ENCODE measurements at regions not wholly inside any gene's neighbourhood (a gene's known extent, or its start where the extent isn't known, plus 50 kb on each side); places are given as distances from the start of the nearest gene placed in this dataset.
"Not testable (repeated sequence)": the region's sequence is repeated elsewhere in the genome, so short reads cannot be mapped to it uniquely, and the experiment has no call there.

GRCh38 chr12:90209029-90209428 lies 500.4 kb upstream of the ATP2B1 start:
- in situ Hi-C loops (cut with HindIII; ENCODE audit: low sequenced_read_pairs), result no loop called here

GRCh38 chr12:90208379-90208778 lies 499.7 kb upstream of the ATP2B1 start:
- DNase-seq (ENCODE audit: low spot score); in situ Hi-C loops (cut with HindIII; ENCODE audit: low sequenced_read_pairs): not testable (repeated sequence)

More at GRCh38 chr12:90209029-90209428, 500.4 kb upstream of the ATP2B1 start:
- no peak for DNase-seq (ENCODE audit: low spot score)

- DNase-seq (ENCODE audit: low spot score), result no peak
- in situ Hi-C loops (cut with HindIII; ENCODE audit: low sequenced_read_pairs), result no loop called here
These were observed 499.2 kb upstream of the ATP2B1 start for GRCh38 chr12:90207799-90208198.

GRCh38 chr12:90205165-90205564 lies 496.5 kb upstream of the ATP2B1 start:
- no peak for DNase-seq (ENCODE audit: low spot score)
- in situ Hi-C loops (cut with HindIII; ENCODE audit: low sequenced_read_pairs), result no loop called here

GRCh38 chr12:90203556-90203955 lies 494.9 kb upstream of the ATP2B1 start:
- peak; percentile 94 for DNase-seq (ENCODE audit: low spot score)
- in situ Hi-C loops (cut with HindIII; ENCODE audit: low sequenced_read_pairs), result no loop called here

- in situ Hi-C loops (cut with HindIII; ENCODE audit: low sequenced_read_pairs), result no loop called here
- no peak for DNase-seq (ENCODE audit: low spot score)
These were observed 490.4 kb upstream of the ATP2B1 start for GRCh38 chr12:90199006-90199405.

GRCh38 chr12:90193500-90193899 lies 484.9 kb upstream of the ATP2B1 start:
- in situ Hi-C loops (cut with HindIII; ENCODE audit: low sequenced_read_pairs), result no loop called here
- DNase-seq (ENCODE audit: low spot score), result no peak

- in situ Hi-C loops (cut with HindIII; ENCODE audit: low sequenced_read_pairs), result no loop called here
These were observed 480.2 kb upstream of the ATP2B1 start for GRCh38 chr12:90188857-90189256.

GRCh38 chr12:90183201-90183600 lies 474.6 kb upstream of the ATP2B1 start:
- no peak for DNase-seq (ENCODE audit: low spot score)
- in situ Hi-C loops (cut with HindIII; ENCODE audit: low sequenced_read_pairs), result no loop called here

More at GRCh38 chr12:90188857-90189256, 480.2 kb upstream of the ATP2B1 start:
- DNase-seq (ENCODE audit: low spot score), result no peak

GRCh38 chr12:90181216-90181615 lies 472.6 kb upstream of the ATP2B1 start:
- DNase-seq (ENCODE audit: low spot score), result no peak
- in situ Hi-C loops (cut with HindIII; ENCODE audit: low sequenced_read_pairs), result no loop called here

GRCh38 chr12:90174956-90175355 lies 466.3 kb upstream of the ATP2B1 start:
- no peak for DNase-seq (ENCODE audit: low spot score)
- in situ Hi-C loops (cut with HindIII; ENCODE audit: low sequenced_read_pairs), result no loop called here

GRCh38 chr12:90174198-90174510 lies 465.5 kb upstream of the ATP2B1 start:
- DNase-seq (ENCODE audit: low spot score), result peak; percentile 95
- in situ Hi-C loops (cut with HindIII; ENCODE audit: low sequenced_read_pairs), result no loop called here

GRCh38 chr12:90173499-90174197 lies 465.0 kb upstream of the ATP2B1 start:
- in situ Hi-C loops (cut with HindIII; ENCODE audit: low sequenced_read_pairs), result no loop called here
- DNase-seq (ENCODE audit: low spot score), result no peak

- in situ Hi-C loops (cut with HindIII; ENCODE audit: low sequenced_read_pairs), result no loop called here
- no peak for DNase-seq (ENCODE audit: low spot score)
These were observed 463.9 kb upstream of the ATP2B1 start for GRCh38 chr12:90172524-90172923.

GRCh38 chr12:90170740-90171139 lies 462.1 kb upstream of the ATP2B1 start:
- in situ Hi-C loops (cut with HindIII; ENCODE audit: low sequenced_read_pairs), result no loop called here
- no peak for DNase-seq (ENCODE audit: low spot score)

GRCh38 chr12:90167518-90168208 lies 459.0 kb upstream of the ATP2B1 start:
- in situ Hi-C loops (cut with HindIII; ENCODE audit: low sequenced_read_pairs), result no loop called here

GRCh38 chr12:90166671-90167070 lies 458.0 kb upstream of the ATP2B1 start:
- in situ Hi-C loops (cut with HindIII; ENCODE audit: low sequenced_read_pairs), result no loop called here
- no peak for DNase-seq (ENCODE audit: low spot score)

More at GRCh38 chr12:90167518-90168208, 459.0 kb upstream of the ATP2B1 start:
- DNase-seq (ENCODE audit: low spot score), result no peak

- in situ Hi-C loops (cut with HindIII; ENCODE audit: low sequenced_read_pairs), result no loop called here
- DNase-seq (ENCODE audit: low spot score), result no peak
These were observed 457.4 kb upstream of the ATP2B1 start for GRCh38 chr12:90166012-90166411.

GRCh38 chr12:90163975-90164374 lies 455.3 kb upstream of the ATP2B1 start:
- in situ Hi-C loops (cut with HindIII; ENCODE audit: low sequenced_read_pairs), result no loop called here
- no peak for DNase-seq (ENCODE audit: low spot score)

GRCh38 chr12:90153827-90154226 lies 445.2 kb upstream of the ATP2B1 start:
- in situ Hi-C loops (cut with HindIII; ENCODE audit: low sequenced_read_pairs), result no loop called here
- no peak for DNase-seq (ENCODE audit: low spot score)
